NCI-H128 (cell line): ENCODE measurements at regions not wholly inside any gene's neighbourhood (a gene's known extent, or its start where the extent isn't known, plus 50 kb on each side); places are given as distances from the start of the nearest gene placed in this dataset.

ENCODE experiments used
- DNase-seq: peaks from one replicate; lab custom pipeline; 2025; ENCODE audit not compliant: unreplicated experiment; lab: John Stamatoyannopoulos, UW

DNA sequence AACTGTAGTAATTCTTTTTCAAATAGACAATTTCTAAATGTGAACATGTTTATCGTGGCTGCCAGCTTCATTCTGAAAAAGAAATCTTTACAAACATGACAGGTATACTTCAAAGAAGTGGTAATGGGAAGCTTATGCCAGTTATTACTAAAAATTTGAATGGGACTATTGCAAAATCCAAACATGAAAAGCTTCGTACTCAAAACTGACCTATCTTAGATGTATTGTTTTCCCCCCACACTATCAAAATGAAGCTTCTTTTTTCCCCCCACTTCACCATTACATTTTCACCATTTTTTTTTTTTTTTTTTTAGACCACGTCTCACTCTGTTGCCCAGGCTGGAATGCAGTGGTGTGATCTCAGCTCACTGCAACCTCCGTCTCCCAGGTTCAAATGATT is 50.4 kb upstream of the SERTAD2 start:
- no peak for DNase-seq

DNA sequence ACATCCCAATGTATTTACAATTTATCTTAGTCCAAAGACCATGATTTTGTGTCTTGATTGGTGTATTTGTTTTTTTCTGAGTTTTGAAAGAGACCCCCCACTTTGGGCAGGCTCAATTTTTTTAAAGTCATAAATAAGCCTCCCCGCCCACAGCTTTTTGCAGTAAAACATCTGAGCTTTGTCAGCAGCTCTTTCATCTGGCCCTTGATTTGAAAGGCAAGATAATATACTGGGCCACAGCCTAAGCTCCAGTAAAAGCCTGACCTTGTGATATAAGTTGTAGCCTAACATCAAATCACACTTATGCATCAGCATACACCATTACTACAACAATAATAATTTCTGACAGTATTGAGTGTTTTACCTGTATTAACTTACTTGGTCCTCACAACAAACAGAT is 51.3 kb upstream of the SERTAD2 start:
- no peak for DNase-seq

DNA sequence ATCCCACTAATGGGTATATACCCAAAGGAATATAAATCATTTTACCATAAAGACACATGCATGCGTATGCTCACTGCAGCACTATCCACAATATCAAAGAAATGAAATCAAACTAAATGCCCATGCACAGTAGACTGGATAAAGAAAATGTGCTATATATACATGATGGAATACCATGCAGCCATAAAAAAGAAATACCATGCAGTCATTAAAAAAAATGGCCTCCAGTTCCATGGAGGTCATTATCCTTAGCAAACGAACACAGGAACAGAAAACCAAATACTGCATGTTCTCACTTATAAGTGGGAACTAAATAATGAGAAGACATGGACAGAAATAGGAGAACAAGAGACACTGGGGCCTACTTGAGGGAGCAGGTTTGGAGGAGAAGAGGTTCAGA is 53.6 kb upstream of the SERTAD2 start:
- no peak for DNase-seq

DNA sequence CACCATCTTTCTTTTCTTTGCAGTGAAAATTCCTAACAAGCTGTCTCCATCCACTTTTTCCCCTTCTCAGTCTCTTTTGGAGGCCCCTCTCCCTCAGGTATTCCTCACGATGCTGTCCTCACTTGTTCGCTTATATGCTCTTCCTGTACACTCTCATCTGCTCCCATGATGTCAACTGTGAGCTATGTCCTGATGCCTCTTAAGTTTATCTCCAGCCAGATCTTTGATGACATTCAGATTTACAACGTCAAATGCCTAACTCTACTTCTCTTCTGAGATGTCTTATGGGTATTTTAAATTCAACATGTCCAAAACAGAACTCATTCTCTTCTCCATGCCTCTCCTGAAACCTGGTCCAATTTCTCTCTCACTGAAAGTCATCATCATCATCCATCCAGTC is 55.1 kb upstream of the SERTAD2 start:
- no peak for DNase-seq

DNA sequence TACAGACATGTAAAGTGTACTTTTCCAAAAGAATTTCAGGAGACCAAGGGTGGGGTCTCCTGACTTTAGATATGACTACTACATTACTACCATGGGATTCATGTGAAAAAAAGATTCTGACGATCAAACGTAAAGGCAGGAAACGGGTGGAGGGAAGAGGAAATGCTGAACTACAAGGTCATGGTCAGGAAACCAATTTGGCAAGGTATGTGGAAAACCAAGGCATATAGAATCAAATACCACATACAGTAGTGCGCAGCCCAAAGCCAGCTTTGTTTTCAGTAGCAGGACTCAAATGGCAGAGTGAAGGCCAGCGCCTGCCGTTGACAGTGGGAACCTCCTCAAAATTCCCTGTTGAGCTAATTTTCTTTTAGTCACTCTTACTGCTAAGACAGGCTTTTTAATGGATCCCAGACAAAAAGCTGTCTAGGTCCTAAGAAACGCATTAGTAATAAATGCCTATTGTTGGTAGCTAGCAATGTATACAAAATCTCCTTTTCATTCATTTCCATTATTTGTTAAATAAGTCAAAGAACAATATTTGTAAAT is 57.6 kb upstream of the SERTAD2 start:
- DNase-seq = no peak

DNA sequence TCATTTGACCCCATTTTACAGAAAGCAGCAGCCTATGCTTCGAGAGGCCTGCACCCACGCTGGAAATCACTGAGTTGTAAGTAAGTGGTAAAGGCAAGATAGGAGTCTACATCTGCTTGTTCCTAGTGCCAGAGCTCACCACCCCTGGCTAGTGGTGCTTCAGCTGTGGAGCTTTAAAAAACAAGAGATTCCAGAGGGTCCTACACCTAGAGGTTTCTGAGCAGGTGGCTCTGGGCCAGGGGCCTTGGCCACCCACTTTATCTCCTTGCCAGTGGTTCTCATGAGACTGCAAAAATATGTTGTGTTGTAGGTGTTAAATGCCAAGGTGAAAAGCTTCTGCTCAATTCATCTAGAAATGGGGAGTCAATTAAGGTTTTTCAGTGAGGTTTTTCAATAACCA is 60.0 kb upstream of the SERTAD2 start:
- no peak for DNase-seq

DNA sequence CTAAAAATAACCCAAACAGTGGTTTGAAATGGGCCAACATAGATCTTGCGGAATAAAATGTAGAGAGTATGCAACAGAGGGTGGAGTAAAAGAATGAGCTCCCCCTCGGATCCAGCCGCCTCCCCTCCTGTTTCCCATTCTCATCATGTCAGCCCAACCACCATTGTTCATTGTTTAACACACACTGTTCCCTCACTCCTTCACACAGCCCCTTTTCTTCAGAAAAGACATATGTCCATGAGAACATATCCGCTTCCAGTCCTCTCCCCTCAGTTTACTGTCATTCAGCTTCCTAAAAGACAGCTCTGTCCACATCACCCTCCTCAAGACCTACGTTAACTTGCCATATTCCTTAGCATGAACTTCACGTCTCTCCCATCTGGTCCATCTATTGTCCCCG is 62.9 kb upstream of the SERTAD2 start:
- no peak for DNase-seq

DNA sequence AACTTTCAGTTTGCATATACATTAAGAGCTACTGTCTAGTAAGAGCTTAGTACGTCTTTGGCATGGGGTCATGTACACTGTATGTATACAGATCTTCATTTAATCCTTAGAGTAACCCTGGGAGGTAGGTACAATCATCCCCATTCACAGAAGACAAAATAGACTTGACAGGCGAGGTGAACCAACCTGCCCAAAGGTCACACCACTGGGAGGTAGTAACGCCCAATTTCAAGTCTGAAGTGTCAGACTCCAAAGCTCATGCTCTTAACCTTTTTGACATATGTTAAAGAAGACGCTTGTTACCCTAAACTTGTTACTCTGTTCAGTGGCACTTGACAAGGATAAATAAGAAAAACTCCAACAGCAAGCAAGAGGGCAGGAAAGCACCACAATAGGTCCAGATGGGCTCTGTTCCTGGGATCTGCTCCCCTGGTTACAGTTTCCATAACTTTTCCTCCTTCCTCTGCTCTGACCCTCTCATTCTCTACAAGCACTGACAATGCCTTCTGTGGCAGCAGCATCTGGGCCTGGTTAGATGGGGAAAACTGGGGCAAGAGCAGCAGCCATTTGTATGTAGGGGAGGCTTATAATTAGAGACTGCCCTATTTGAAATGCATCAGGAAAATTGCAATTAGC is 64.7 kb upstream of the SERTAD2 start:
- no peak for DNase-seq

DNA sequence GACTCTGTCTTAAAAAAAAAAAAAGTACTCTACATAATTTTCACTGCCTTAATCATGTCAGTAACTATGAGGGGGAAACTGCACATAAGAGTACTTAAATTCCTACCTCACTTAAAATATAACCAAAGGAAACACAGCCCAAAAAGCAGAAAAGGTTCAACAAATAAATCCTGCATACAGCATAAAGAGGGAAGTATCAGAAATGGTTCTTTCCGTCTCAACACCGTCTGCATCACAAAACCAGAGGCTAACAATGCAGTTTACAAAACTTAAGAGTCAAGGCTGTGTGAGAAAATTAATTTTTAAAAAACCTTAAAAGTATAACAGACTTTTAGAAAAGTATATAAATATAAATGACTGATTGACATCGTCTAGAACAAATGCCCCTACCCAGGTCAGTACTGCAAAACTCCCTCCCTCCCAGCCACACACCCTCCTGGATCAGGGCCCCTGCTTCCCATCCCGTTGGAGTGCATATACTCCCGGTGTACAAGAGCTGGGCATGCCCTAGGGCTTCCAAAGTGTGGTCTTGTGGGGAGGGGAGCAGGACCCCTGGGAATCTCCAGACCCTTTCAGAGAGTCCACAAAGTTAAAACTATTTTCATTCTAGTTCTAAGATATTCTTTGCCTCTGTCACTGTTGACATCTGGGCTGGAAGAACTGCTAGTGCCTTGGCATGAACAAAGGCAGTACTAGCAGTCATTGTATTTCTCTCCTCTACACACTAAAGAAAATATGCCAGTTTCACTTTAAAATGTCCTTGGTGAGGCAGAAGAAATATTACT is 67.0 kb upstream of the SERTAD2 start:
- no peak for DNase-seq

DNA sequence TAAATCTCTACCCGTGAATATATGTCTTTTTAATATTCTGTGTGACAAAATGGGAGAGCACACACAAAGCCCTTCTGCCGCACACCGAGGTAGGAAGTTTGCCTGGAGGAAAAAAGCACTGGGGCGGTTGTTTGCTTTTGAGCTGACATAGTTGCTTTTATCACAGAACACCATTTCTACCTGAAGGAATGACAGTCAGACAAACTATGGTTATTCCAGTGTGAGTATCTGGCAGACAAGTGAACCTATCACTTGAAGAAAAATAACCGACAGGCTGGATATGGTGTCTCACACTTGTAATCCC is 67.6 kb upstream of the SERTAD2 start:
- no peak for DNase-seq

DNA sequence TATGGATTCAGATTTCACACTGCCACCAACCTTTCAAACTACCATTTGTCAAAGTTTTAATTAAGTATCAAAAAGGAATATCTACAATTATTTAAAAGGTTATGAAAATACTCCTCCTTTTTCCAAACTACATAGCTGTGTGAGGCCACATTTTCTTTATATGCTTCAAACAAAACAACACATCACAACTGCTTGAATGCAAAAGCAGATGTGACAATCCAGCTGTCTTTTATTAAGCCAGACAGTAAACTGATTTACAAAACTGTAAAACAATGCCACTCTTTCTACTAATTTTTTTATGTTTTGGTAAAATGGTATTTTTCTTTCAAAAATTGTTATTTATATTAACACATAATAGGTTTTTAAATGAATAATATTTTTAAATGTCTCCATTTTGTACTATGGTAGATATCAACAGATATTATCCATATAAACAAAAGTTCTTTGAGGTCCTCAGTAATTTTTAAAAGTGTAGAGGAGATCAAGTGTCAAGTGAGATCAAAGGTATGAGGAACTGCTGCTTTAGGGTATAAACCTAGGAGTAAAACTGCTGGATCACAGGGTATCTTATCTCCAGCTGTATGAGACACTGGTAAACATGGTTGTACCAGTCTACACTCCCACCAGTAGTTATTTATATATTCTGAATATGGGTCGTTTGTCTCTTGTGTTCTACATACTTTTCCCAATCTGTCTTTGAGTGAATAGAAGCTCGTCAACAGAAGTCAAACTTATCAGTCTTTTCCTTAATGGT is 68.8 kb upstream of the SERTAD2 start:
- no peak for DNase-seq

DNA sequence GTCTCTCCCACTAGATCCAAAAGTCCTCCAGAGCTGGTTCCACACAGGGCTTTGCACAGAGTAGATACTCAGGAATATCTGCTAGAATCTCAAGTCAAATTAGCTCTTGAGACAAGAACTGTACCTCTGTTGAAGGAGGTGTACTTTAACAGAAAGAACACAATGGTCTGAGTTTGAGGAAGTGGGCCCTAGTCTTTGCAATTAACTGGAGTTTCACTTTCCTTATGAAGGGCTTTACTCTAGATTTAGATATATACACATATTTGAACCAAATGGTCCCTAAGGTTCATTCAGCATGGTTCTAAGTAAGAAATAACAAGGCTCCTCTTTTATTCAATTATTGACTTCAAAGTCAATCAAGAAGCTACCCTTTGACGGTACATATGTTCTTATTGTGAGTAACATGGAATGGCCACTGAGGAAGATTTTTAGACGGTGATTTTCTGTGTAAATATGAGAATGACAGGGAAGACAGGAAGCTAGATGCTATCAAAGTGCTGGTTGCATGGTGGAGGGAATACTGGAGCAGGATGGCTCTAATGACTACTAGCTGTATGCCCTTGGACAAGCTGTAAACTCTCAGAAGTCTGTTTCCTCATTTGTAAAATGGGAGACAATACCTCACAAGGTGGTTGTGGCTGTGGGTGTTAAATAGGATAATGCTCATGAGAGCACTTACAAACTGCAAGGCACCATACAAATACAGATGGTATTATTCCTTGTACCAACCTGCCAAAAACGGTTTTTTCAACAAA is 73.5 kb upstream of the SERTAD2 start:
- no peak for DNase-seq

DNA sequence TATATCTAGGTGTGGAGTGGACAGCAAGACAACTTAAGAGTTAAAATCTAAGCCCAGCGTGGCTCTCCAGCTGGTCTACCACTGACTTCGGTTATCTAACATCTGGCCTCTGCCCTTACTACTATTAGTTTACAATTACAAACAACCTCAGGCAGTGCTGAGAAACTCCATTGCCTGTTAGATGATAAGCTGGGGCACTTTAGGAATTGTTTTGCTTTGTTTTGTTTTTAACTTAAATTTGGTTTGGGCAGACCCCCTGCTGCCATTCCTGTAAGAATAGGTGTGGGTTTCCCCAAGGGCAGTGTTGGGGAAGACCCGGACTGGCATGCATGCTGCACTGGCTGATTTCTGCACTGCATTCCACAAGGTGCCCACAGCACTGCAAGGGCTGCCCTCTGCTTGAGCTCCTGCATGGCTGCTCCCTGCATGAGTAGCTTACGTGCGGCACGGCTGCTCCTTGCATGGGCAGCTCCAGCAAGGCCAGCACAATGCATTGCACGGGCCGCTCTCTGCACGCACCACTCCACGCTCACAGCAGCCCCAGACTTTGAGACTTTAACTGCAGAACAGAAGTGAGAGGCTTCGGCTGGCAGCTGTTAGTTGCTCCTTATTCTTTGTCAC is 74.2 kb upstream of the SERTAD2 start:
- DNase-seq = no peak

DNA sequence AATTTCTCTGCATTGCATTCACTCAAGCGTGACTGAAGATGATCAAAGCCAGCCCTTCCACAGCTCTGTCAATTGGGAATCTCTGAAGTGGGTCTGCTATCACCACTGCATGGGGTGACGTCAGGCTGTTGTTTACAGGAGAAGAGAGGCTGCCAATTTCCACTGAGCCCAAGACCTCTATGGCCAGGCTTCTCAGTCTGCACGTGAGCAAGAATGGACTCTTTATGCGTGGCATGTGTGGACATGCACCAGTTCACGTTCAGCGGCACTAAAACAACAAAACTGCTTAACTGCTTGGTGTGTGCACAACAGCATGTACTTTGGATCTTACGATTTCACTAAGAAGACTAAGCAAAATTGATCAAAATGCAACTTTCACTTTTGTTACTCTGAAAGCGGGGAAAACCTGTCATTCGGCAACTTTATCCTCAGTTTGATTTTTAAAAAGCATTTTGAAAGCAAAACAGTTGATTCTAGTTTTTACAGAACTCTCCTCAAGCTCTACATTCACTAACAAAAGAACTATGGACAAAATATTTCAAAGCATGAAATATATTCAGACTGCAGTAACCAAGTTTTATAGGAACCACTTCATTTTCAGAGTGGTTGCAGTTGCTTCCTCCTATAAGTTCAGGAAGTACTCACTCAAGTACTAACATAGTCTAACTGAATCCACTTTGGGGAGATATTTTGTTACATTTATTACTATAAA is 77.0 kb upstream of the SERTAD2 start:
- DNase-seq = no peak

DNA sequence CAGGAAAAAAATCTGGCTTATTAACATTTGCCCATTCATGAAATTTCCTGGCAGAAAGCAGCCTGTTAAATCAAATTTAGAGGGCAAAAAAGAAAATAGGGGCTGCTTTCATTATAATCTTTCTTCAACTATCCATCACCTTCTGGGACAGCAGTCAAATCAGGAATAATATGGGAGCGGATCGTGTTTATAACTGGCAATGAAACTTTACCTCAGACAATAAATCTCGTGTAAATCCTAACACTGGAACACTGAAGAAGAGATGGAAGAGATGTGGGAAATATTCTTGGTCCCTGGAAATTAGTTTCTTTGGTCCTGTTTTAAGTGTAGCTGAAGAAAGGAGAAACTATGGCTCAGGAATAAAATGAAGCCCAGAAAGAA is 77.5 kb upstream of the SERTAD2 start:
- DNase-seq = no peak

DNA sequence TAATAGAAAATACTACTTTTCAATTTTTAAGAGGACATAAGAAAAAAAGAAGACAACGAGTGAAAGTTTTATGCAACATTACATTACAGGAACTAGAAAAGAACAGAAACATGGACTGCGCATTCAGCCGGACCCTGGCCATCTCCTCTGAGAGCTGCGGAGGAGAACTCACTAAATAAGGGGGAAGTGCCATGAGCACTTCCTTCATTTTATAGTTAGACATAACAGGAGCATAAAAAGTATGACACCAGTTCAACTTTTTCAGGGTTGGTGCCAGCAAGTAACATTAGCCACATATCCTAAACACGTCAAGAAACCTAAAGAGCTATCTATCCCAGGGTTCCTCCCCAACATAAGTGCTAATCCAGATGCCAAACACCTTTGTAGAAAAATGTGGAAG is 78.0 kb upstream of the SERTAD2 start:
- DNase-seq = no peak

DNA sequence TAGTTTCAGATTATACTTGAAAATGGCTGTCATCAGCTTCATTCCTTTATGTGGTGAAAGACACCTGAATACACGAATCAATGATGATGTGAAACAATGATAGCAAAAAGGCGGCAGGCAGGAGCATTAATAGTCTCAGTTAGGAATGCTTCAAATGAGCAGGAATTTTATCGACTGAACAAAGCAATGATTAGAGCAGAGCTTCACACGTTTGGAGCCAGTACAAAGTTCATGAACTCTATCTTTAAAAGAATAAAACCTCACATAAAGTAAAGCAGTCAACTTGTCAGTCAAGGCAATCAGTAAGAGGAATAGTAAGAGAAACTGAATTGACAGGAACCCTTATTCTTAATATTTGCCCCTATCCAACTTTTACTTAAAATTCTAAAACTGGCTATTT is 78.4 kb upstream of the SERTAD2 start:
- DNase-seq = no peak

DNA sequence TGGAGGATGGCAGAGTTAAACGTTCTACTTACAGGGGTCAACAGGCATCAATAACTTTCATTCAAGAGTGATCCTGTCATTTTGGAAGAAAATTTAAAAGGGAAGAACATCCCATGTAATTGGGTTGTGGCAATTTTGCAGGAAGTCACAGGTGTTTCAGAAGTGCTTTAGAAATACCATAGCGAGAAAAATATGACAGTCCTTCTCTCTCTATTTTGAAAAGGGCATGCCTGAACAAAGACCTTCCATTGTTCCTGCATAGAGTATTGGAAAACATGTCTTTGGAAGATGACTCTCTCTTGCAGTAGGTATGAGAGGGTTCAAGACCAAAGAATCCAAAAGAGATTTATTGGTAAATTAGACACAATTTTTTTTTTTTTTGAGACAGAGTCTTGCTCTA is 81.8 kb upstream of the SERTAD2 start:
- no peak for DNase-seq

DNA sequence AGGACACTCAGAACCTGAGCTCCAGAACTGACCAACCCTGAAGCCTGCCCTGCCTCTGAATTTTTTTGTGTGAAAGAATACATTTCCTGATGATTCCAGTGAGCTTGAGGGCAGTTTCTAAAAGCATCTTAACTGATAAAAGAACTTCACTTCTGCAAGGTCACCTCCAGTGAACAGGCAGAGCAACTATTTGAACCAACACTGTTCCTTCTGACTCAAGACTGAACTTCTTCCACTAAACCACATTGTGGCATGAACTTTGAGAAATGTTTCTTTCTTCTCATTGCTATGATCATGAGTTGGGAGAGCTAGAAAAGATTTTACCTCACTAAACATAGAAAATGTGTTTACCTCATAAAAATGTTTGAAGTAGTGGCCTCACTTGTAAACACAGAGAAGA is 83.8 kb upstream of the SERTAD2 start:
- DNase-seq = no peak

DNA sequence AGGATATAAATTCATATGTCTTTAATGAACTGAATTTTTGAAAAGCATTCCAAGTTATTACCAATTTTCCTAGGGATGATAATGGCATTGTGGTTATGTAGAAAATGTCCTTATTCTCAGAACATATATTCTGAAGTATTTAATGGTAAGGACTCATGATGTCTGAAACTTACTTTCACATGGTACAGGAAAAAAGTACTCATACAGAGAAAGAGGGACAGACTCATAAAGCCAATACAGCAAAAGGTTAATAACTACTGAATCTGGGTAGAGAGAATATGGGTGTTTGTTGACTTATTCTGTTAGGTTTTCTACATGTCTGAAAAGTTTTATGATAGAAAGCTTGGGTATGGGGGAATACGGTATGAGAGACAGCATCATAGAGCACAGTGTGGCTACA is 84.3 kb upstream of the SERTAD2 start:
- no peak for DNase-seq
